Stimulated activated memory B cell treated with anti-CD40 and anti-IgM and Interleukin-4, amounts not matched to agents 10 μg/mL and 1 μg/mL and 100 μg/mL, for 72 hours (primary cell): ENCODE measurements at regions not wholly inside any gene's neighbourhood (a gene's known extent, or its start where the extent isn't known, plus 50 kb on each side); places are given as distances from the start of the nearest gene placed in this dataset.

ENCODE experiments used
- ATAC-seq: fragments of 150-1000 bp; cut with Tn5 transposase; 2 replicates; pipeline ENCODE4 v1.10.0; 2021
- H3K27ac Mint-ChIP-seq: one replicate; pipeline ENCODE4 v1.8.0; 2022; ENCODE audit warnings: mild to moderate bottlenecking, mixed read lengths
- H3K27me3 Mint-ChIP-seq: one replicate; pipeline ENCODE4 v1.8.0; 2022; ENCODE audit warnings: mixed read lengths
- H3K36me3 Mint-ChIP-seq: one replicate; pipeline ENCODE4 v1.8.0; 2022; ENCODE audit warnings: mixed read lengths
- H3K4me1 Mint-ChIP-seq: one replicate; pipeline ENCODE4 v1.8.0; 2022; ENCODE audit warnings: mixed read lengths
- H3K4me3 Mint-ChIP-seq: one replicate; pipeline ENCODE4 v1.8.0; 2022; ENCODE audit warnings: mild to moderate bottlenecking, moderate library complexity, mixed read lengths
- H3K9me3 Mint-ChIP-seq: one replicate; pipeline ENCODE4 v1.8.0; 2022; ENCODE audit warnings: mixed read lengths

DNA sequence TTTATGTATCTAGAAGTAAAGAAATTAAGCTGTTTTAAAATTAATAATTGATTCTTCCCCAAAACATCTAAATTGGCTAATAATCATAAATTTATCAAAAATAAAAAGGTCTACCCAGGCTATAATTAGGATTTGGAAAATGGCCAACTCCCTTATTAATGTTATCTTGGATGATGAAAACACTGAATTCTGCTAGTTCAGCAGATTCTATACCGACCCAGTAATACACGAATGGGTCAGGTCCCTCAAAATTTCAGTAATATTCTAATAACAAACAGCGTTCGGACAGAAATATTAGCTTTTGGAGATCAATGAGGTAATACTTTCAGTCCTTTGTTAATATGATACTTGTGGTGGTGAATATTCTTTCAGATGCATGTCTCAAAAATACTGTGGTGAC lies 360.7 kb upstream of the MGMT start:
- no peaks in the 10 kb centered on the region for H3K27me3 Mint-ChIP-seq
- H3K4me3 Mint-ChIP-seq: no peak overlapping the region
- no peaks in the 10 kb centered on the region for H3K36me3 Mint-ChIP-seq
- no peak for ATAC-seq
- H3K4me1 Mint-ChIP-seq: no peaks in the 10 kb centered on the region
- H3K27ac Mint-ChIP-seq: no peak overlapping the region
- H3K9me3 Mint-ChIP-seq: no peaks in the 10 kb centered on the region

DNA sequence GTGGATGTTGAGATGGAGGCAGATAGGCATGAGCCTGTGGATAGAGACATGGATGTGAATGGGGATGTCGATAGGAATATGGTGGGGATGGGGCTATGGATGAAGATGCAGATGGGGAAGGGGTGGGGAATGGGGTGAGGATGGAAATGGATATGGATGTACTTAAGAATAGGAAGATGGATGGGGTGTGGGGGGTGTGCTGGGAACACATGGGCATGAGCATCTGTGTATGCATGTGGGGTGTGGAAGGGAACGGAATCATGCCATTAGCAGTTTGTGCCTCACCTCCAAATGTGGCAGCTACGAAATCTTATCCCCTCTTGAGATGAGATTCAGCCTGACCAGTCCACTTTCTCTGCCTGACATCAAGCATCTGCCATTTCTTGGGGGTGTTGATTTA lies 359.5 kb upstream of the MGMT start:
- ATAC-seq: no peak
- Mint-ChIP-seq H3K27ac (no peak overlapping the region), H3K4me1 (no peaks in the 10 kb centered on the region), H3K9me3 (no peaks in the 10 kb centered on the region), H3K36me3 (no peaks in the 10 kb centered on the region), H3K4me3 (no peak overlapping the region), H3K27me3 (no peaks in the 10 kb centered on the region)

DNA sequence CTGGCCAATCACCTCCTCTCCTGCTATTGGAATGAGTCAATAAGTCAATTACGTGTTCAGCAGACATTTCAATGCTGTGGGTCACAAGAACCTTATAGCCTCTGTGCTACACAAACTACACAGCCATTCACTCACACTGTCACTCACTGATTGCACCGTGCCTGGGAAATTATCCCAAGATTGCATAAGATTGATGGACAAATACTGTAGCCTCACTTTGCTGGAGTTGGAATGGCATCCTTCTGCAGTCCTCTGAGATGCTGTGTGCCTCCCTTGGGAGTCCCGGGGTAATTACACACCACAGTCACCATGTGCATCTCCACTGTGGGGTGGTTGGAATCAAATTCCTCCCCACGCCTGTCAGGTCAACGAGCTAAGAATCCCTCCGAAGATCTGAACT lies 358.7 kb upstream of the MGMT start:
- Mint-ChIP-seq H3K4me3 (no peak overlapping the region), H3K27ac (no peak overlapping the region), H3K36me3 (no peaks in the 10 kb centered on the region), H3K27me3 (no peaks in the 10 kb centered on the region), H3K9me3 (no peaks in the 10 kb centered on the region), H3K4me1 (no peaks in the 10 kb centered on the region)
- ATAC-seq: no peak

DNA sequence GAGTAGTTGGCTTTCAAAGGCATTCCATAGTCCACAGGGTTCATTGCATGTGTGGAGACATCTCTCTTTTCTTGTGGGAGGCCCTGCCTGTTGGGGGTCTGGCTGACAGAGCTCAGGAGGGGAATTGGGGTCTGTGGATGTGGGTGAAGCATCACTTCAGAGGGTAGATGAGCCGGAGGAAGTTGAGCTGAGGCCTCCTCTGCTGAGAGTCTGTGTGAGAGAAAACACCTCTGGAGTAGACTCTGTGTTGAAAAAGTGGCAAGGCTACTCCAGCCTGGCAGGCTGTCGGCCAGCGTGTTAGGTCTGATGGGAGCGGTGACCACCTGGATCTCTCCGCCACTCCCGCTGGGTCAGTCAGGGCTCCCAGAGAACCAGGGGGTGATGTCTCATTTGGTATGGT lies 358.0 kb upstream of the MGMT start:
- Mint-ChIP-seq H3K4me3 (no peak overlapping the region), H3K27me3 (no peaks in the 10 kb centered on the region), H3K36me3 (no peaks in the 10 kb centered on the region), H3K4me1 (no peaks in the 10 kb centered on the region), H3K27ac (no peak overlapping the region), H3K9me3 (no peaks in the 10 kb centered on the region)
- no peak for ATAC-seq

DNA sequence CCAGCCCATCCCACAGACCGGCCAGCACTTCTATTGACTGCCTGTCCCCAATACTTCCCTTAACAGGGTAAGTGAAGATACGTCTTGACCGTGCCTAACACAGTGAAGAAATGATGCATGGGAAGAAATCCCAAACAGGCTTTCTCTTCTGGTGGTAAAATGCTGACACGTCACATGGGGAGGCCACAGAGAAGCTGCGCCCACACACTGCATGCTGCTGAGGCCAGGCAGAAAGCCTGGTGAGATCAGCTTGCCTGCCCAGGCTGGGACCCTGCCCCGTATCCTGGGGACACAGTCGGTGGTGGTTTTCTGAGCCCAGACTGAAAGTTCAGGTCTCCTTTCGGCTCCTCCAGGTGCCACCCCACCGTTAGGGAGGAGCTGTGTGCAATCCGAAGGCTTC lies 356.3 kb upstream of the MGMT start:
- no peaks in the 10 kb centered on the region for H3K9me3 Mint-ChIP-seq
- no peaks in the 10 kb centered on the region for H3K36me3 Mint-ChIP-seq
- ATAC-seq: no peak
- H3K27ac Mint-ChIP-seq: no peak overlapping the region
- no peak overlapping the region for H3K4me3 Mint-ChIP-seq
- no peaks in the 10 kb centered on the region for H3K27me3 Mint-ChIP-seq
- H3K4me1 Mint-ChIP-seq: no peaks in the 10 kb centered on the region

DNA sequence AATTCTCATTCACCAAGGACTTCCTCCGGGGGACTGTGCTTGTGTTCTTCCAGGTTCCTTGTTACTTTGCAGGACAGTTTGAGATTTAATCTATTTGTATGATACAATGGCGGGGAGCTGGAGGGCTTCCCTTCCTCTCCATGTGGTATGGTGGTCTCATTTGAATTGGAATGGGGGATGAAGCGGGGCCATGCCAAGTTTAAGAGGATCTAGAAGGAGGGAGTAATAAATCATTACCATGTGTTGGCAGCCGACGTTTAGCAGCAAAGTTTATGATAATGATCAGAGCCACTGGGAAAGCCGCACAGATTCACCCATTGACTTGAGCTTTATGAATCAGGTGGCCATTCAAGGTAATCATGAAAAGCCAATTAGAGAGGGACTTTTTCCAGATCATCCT lies 355.1 kb upstream of the MGMT start:
- H3K4me3 Mint-ChIP-seq: no peak overlapping the region
- no peaks in the 10 kb centered on the region for H3K4me1 Mint-ChIP-seq
- H3K27me3 Mint-ChIP-seq: no peaks in the 10 kb centered on the region
- ATAC-seq: no peak
- H3K36me3 Mint-ChIP-seq: no peaks in the 10 kb centered on the region
- no peaks in the 10 kb centered on the region for H3K9me3 Mint-ChIP-seq
- H3K27ac Mint-ChIP-seq: no peak overlapping the region

DNA sequence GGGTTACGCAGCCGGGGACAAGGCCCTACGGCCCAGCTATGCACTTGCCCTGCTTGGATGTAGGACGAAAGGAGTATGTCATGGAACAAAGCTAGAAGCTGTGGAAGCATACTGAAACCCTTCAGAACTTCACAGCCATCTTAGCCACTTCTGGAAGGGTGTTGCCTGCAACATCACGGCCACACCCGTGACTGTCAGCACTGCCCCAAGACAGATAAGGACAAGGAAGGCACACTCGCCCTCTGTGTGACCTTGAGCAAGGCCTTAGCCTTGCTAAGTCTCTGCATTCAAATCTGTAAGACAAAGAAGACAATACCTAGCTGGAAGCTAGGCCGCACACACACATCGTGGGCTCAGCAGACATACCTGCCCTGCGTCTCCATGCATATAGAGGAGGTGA lies 352.5 kb upstream of the MGMT start:
- no peak for ATAC-seq
- Mint-ChIP-seq H3K27me3 (no peaks in the 10 kb centered on the region), H3K36me3 (no peaks in the 10 kb centered on the region), H3K9me3 (no peaks in the 10 kb centered on the region), H3K27ac (no peak overlapping the region), H3K4me1 (no peaks in the 10 kb centered on the region), H3K4me3 (no peak overlapping the region)

DNA sequence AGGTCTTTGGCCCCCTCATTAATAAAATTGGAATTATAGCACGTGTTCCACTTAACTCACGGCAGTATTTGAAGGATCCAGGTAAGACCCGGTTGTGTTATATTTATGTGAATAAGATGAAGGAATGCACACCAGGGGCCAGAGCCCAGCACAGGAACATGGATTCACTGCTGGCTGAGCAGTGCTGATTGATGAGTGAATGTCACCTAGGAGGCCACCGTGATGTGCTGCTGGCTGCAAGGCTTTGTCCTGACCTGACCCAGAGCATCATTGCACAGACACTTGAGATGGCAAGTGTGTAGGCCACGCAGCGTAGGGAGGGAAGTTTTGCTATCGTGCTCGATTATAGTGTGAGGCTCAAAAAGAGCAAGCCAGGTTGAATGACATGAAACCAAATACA lies 350.7 kb upstream of the MGMT start:
- no peaks in the 10 kb centered on the region for H3K36me3 Mint-ChIP-seq
- no peak for ATAC-seq
- no peaks in the 10 kb centered on the region for H3K4me1 Mint-ChIP-seq
- no peaks in the 10 kb centered on the region for H3K27me3 Mint-ChIP-seq
- no peak overlapping the region for H3K4me3 Mint-ChIP-seq
- H3K9me3 Mint-ChIP-seq: no peaks in the 10 kb centered on the region
- no peak overlapping the region for H3K27ac Mint-ChIP-seq

DNA sequence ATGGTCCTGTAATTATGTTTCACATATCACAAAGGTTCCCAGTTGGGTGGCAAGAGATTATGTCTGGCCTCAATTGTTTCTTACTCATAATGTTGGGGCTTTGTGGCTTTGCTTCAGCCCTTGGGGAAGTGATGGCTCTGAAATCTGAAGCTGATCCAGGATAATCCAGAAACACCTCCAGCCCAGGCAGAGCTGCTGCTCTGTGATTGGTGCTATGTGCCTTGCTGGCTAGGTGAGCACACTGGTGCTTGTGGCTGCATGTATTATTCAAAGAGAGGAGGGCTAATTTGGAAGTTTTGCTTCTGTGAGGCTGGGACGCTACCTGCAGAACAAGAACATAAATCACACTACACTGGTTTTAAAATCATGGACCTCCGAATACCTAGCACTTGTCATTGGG lies 346.6 kb upstream of the MGMT start:
- H3K27ac Mint-ChIP-seq: no peak overlapping the region
- ATAC-seq: no peak
- no peak overlapping the region for H3K4me3 Mint-ChIP-seq
- H3K27me3 Mint-ChIP-seq: no peaks in the 10 kb centered on the region
- H3K9me3 Mint-ChIP-seq: peaks cover under 1% of the 10 kb centered on the region
- H3K36me3 Mint-ChIP-seq: no peaks in the 10 kb centered on the region
- no peaks in the 10 kb centered on the region for H3K4me1 Mint-ChIP-seq

DNA sequence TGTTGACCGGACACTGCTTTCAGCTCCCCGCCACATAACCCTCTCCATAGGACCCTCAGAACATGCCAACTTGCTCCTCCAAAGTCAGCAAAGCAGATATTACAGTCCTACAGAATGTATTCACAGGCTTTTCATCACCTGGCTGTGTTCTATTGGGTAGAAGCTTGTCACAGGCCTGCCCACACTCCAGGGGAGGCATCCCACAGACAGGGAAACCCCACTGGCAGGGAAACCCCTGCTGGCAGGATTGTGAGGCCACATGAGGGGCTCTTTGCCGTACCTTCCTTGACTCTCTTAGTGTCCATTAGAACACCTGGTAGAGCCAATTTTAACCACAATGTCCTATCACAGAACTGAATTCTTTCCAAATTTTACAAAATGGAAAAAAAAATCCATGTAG lies 344.2 kb upstream of the MGMT start:
- Mint-ChIP-seq H3K27ac (no peak overlapping the region), H3K27me3 (no peaks in the 10 kb centered on the region), H3K4me3 (no peak overlapping the region)

DNA sequence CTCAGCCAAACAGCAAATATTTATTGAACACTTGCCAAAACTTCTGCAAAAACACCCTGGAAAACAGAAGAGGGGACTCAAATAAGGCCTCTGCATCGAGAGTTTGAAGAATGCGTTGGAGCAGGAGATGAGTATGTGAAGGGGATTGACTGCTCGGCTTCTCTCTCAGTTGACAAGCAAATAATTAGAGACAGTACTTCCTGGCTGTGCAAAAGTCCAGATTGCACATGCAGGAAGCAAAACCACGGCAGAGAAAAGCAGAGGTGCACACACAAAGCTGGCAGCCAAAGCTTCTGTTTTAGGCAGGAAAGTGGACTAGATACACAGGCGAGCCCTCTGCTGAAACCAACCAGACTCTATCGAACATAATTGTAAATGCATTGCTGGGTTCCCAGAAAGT lies 343.6 kb upstream of the MGMT start:
- Mint-ChIP-seq H3K36me3 (no peaks in the 10 kb centered on the region), H3K27ac (no peak overlapping the region), H3K9me3 (peaks cover 4% of the 10 kb centered on the region), H3K4me3 (no peak overlapping the region), H3K4me1 (no peaks in the 10 kb centered on the region), H3K27me3 (no peaks in the 10 kb centered on the region)
- ATAC-seq: no peak

More for the DNA sequence above, 344.2 kb upstream of the MGMT start:
- Mint-ChIP-seq H3K36me3 (no peaks in the 10 kb centered on the region), H3K4me1 (no peaks in the 10 kb centered on the region), H3K9me3 (peaks cover 4% of the 10 kb centered on the region)
- ATAC-seq: no peak

DNA sequence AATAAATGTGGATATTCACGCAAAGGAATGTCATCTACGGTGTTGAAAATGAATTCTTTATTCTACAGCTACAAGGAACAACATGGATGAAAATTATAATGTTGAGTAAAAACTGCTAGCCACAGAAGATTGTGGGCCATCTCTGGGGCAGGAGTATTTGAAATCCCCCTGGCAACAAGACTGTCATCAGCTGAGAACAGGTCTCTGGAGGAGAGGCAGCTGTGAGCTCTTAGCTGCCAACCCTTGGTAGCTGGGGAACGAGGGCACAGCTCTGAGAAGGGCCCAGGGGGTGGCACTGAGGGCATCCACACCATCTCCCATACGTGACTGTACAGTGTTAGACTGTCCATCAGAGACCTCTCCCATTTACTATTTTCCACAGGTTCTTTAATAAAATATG lies 340.1 kb upstream of the MGMT start:
- H3K36me3 Mint-ChIP-seq: no peaks in the 10 kb centered on the region
- H3K4me1 Mint-ChIP-seq: no peaks in the 10 kb centered on the region
- no peak overlapping the region for H3K27ac Mint-ChIP-seq
- no peak for ATAC-seq
- H3K27me3 Mint-ChIP-seq: no peaks in the 10 kb centered on the region
- no peak overlapping the region for H3K4me3 Mint-ChIP-seq
- H3K9me3 Mint-ChIP-seq: peaks cover 4% of the 10 kb centered on the region

DNA sequence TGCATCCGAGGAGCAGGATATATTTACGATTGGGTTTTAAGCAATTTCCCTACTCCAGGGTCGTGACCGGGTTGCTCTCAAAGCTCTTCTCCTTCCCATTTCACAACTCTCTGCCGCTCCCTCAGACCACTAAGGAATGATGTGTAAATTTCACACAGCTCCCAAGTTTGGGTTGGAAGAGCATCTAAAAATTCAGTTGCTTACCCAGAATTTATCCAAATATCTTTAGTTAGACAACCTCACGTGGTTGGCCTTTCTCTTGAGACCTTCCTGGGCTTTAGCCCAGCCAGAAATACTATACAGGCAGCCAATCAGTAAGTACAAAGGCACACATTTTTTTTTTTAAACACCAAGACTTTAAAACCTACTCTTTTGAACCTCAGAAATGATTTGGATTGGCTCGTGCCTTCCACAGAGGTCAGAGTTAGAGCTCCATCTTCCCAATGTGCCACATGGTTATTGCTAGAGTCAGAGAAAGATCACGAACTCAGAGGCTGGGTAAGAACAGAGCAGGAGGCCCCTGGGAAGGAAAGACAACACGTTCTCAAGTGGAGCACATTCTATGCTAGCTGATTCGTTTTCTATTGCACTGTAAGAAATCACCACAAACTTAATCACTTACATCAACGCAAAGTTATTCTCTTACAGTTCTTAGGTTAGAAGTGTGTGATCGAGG lies 335.4 kb upstream of the MGMT start:
- H3K27ac Mint-ChIP-seq: no peak overlapping the region
- no peak overlapping the region for H3K4me3 Mint-ChIP-seq
- H3K27me3 Mint-ChIP-seq: no peaks in the 10 kb centered on the region
- no peaks in the 10 kb centered on the region for H3K4me1 Mint-ChIP-seq
- no peaks in the 10 kb centered on the region for H3K36me3 Mint-ChIP-seq
- no peaks in the 10 kb centered on the region for H3K9me3 Mint-ChIP-seq
- no peak for ATAC-seq

DNA sequence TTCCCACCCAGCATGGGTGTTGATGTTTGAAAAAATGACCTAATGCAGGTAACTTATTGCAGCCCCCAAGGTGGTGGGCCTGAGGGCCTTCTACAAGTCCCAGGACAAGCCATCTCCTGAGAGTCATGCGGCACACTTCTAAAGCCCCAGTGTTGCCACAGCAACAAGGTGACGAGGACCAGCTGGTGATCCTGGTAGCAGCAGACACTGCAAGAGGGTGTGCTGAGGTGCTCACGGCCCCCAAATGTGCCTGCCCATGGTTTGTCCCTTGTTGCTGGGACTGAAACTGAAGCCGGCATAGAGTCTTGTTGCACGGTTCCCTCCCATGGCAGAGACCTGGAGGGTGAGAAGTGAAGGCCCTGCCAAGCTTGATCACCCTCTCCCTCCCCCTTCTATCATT lies 333.2 kb upstream of the MGMT start:
- H3K4me3 Mint-ChIP-seq: no peak overlapping the region
- no peaks in the 10 kb centered on the region for H3K4me1 Mint-ChIP-seq
- no peak overlapping the region for H3K27ac Mint-ChIP-seq
- H3K27me3 Mint-ChIP-seq: no peaks in the 10 kb centered on the region
- no peaks in the 10 kb centered on the region for H3K36me3 Mint-ChIP-seq
- H3K9me3 Mint-ChIP-seq: no peaks in the 10 kb centered on the region
- ATAC-seq: no peak

DNA sequence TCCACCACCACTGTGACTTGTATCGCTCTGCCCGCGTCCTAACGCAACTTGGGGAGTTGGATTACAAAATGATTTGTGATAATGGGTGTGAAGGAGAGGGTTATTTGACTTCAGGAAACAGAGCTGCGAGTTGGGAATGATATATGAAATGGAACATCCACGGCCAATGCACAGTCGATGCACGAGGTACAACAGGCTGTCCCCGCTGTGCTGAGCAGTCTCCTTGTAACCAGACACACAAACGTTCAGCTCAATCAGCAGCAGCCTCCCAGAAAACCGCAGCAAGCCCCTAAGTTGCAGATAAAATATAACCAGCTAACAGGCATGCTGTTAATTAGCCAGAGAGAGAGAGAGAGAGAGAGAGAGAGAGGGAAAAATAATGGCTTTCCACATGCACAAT lies 332.7 kb upstream of the MGMT start:
- no peaks in the 10 kb centered on the region for H3K9me3 Mint-ChIP-seq
- H3K27me3 Mint-ChIP-seq: no peaks in the 10 kb centered on the region
- H3K4me1 Mint-ChIP-seq: no peaks in the 10 kb centered on the region
- ATAC-seq: no peak
- no peak overlapping the region for H3K27ac Mint-ChIP-seq
- H3K36me3 Mint-ChIP-seq: no peaks in the 10 kb centered on the region
- no peak overlapping the region for H3K4me3 Mint-ChIP-seq

DNA sequence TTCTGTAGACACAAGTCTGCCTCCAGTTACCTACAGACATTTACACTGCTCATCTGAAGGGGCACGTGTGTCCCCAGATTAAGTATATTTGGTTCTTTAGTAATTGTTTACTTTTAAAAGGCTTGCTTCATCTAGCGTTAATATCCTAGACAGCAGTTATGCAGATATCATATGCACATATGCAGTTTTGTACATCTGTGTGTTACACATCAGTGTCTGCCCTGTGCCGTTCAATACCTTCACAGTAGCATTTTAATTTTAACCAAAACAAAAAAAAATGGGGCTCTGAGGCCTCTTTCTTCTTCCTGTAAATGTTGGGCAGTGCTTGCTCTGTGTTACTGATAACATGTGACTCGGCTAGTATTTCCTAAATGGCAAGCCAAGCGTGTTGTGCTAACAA lies 331.4 kb upstream of the MGMT start:
- Mint-ChIP-seq H3K4me1 (no peaks in the 10 kb centered on the region), H3K27me3 (no peaks in the 10 kb centered on the region), H3K36me3 (no peaks in the 10 kb centered on the region), H3K9me3 (no peaks in the 10 kb centered on the region), H3K4me3 (no peak overlapping the region), H3K27ac (no peak overlapping the region)
- ATAC-seq: no peak

DNA sequence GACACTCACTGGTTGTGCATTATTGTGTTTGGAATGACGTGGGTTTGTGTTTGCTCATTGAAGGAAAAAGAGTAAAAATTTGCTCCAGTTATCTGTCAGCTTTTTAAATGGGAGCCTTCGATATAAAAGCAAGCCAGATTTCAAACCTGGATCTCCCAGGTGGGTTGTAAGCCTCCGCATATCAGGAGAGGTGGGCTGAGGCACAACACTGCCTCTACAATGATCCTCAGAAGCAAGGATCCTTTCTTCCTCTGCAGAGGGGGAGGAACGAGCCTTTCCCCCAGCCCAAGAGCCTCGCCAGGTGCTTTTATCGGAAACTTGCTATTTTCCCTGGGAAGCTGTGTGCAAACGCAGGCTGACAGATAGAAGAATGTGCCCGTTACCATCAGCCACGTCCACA lies 331.0 kb upstream of the MGMT start:
- Mint-ChIP-seq H3K27ac (no peak overlapping the region), H3K36me3 (no peaks in the 10 kb centered on the region), H3K27me3 (peaks cover under 1% of the 10 kb centered on the region), H3K9me3 (no peaks in the 10 kb centered on the region), H3K4me3 (no peak overlapping the region), H3K4me1 (no peaks in the 10 kb centered on the region)
- ATAC-seq: no peak
